ENCODE measurements at regions not wholly inside any gene's neighbourhood (a gene's known extent, or its start where the extent isn't known, plus 50 kb on each side); places are given as distances from the start of the nearest gene placed in this dataset.

GRCh38 chr15:88400591-88401250, 66.5 kb downstream of the MRPL46 start:
- no peak for TF ChIP-seq CTCF (IDR thresholded peaks at IDR 0.05)
- TF ChIP-seq POLR2A (IDR thresholded peaks at IDR 0.05) = no peak
